ENCODE measurements at regions not wholly inside any gene's neighbourhood (a gene's known extent, or its start where the extent isn't known, plus 50 kb on each side); places are given as distances from the start of the nearest gene placed in this dataset.

DNA sequence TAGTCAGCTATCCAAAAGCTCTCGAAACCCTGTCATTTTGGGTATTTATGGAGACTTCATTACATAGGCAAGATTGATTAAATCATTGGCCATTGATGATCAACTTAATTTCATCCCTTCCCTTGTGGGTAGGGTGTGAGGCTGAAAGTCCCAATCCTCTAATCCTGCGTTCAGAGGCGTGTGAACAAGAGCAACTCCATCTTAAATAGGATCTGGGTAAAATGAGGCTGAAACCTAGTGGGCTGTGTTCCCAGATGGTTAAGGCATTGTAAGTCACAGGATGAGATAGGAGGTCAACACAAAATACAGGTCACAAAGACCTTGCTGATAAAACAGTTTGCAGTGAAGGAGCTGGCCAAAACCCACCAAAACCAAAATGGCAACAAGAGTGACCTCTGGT is 641.7 kb upstream of the GJE1 start:
- TF ChIP-seq EZH2 (IDR thresholded peaks at IDR 0.05; ENCODE audit: insufficient read depth, poor library complexity, severe bottlenecking) = no peak
- TF ChIP-seq EZH2phosphoT487 (IDR thresholded peaks at IDR 0.05; ENCODE audit: insufficient read depth, low read depth) = no peak

Data from GM23248 (cell line).